ENCODE measurements at regions not wholly inside any gene's neighbourhood (a gene's known extent, or its start where the extent isn't known, plus 50 kb on each side); places are given as distances from the start of the nearest gene placed in this dataset.
A peak's percentile ranks its signal among the peaks of the same experiment; 100 is the strongest.
"Not testable (repeated sequence)": the region's sequence is repeated elsewhere in the genome, so short reads cannot be mapped to it uniquely, and the experiment has no call there.

- not testable (repeated sequence) for DNase-seq
Measured at GRCh38 chr9:78172610-78173009, 63.3 kb upstream of the CEP78 start.

DNA sequence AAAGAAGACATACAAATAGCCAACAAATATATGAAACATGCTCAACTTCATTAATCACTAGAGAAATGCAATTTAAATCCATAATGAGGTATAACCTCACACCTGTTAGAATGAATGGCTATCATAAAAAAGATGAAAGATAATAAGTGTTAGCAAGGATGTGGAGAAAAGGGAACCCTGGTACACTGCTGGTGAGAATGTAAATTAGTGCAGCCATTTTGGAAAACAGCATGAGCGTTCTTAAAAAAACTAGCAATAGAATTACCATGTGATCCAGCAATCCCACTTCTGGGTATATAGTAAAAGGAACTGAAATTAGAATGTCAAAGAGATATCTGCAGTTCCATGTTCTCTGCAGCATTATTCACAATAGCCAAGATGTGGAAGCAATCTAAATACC lies 64.2 kb upstream of the CEP78 start:
- no peak for DNase-seq

DNA sequence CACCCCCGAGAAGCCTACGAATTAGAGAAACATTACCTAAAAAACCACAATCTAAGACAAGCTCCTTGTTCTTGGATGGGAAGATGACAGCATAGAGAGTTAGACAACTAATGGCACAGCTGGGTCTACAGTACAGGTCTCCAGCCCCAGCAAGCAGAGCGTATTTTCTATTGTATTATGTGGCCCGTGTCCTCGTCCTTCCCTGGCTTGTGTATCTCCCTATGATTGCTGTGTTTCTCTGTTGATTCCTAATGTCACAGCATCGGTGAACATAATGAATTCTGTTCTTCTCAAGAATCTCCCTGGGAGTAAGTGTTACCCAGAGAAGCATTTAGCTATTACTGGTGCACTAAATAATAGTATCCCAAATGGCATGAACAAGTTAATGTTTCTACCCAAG lies 66.8 kb upstream of the CEP78 start:
- no peak for DNase-seq

DNA sequence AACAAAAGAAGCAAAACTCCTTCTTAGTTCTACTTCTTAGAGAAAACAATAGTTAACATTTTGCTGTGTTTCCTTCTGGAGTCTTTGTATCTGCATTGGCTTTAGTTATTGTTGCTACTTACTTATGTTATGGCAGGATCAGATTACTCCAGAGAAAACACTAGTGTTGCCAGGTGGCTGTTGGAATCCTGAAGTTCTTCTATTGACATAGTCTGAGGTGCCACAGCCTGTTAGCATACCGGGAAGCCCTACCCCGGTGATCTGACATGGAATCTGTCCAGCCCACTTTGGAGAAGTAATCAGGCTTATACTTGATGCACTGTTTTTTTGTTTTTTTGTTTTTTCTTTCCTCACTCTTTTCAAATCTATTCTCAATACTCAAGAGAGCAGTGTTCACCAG lies 68.5 kb upstream of the CEP78 start:
- DNase-seq: peak; percentile 33

- DNase-seq: no peak
Measured at GRCh38 chr9:78163834-78164233, 72.0 kb upstream of the CEP78 start.

DNA sequence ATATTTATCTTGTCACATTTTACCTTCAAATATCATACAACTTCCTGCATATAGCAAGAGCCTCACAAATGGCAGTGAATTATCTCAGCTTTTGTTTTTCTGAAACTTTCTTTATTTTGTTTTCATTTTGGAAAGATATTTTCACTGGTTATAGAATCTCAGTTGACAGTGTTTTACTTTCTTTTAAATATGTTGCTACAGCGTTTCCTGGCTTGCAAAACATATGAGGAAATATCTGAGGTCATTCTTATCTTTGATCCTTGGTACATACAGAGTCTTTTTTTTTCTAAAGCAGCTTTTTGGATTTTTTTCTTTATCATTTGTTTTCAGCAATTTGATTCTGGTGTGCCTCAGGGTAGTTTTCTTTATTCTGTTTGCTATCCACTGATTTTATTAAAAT lies 77.6 kb upstream of the CEP78 start:
- DNase-seq: no peak

- no peak for DNase-seq
Measured at GRCh38 chr9:78150983-78151356, 84.9 kb upstream of the CEP78 start.

GRCh38 chr9:78150312-78150982 lies 85.4 kb upstream of the CEP78 start:
- no peak for DNase-seq

GRCh38 chr9:78149702-78150291 lies 86.1 kb upstream of the CEP78 start:
- no peak for DNase-seq

DNA sequence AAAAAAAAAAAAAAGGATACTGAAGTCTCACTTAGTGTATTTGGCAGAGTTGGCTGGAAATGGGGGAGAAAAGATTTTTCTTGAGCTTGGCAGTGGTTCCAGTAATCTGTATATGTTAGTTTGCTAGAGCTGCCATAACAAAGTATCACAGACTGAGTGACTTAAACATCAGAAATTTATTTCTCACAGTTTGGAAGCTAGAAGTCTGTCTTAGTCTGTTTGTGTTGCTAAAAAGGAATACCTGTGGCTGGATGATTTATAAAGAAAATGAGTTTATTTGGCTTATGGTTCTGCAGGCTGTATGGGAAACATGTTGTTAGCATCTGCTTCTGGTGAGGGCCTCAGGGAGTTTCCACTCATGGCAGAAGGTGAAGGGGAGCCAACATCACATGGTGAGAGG lies 89.6 kb upstream of the CEP78 start:
- DNase-seq: no peak

DNA sequence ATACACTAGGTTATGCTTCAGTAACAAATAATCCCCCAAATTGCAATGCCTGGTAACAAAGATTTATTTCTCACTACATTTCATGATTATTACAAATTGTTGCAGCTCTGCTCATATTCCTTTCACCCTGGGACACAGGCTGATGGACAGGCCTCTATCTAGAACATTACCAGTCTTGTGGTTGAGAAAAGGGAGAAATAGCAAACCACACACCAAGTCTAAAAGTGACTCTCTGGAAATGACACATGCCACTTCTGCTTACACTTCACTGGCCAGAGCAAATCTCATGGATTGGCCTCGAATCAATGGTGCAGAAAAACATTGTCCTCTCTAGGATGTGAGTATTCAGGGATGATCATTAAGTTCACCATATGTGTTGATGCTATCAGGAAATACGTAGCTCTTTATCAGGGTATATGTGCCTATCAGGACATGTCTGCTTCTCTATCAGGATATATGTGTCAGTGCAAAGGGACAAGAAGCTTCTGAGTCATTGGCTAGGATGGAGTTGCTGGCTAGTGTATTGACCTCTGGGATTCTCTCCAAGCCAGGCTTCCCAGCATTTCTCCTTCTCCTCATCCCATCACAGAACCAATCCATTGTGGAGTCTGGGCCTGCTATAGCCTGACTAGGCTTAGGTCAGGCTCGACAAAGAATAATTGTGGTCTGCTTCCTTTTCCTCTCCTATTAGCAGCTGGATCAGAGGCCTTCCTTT lies 91.1 kb upstream of the CEP78 start:
- DNase-seq: no peak

- no peak for DNase-seq
Measured at GRCh38 chr9:78144008-78144381, 91.9 kb upstream of the CEP78 start.

- no peak for DNase-seq
Measured at GRCh38 chr9:78143281-78144007, 92.4 kb upstream of the CEP78 start.

DNA sequence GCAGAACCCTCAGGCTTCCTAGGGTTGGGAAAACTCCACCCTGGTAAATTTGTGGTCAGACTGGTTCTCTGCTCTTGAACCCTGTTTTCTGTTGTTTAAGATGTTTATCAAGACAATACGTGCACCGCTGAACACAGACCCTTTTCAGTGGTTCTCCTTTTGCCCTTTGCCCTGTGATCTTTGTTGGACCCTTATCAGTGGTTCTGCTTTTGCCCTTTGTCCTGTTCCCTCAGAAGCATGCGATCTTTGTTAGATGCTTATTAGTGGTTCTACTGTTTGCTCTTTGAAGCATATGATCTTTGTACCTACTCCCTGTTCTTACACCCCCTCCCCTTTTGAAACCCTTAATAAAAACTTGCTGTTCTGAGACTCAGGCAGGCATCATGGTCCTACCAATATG lies 93.6 kb upstream of the CEP78 start:
- not testable (repeated sequence) for DNase-seq

DNA sequence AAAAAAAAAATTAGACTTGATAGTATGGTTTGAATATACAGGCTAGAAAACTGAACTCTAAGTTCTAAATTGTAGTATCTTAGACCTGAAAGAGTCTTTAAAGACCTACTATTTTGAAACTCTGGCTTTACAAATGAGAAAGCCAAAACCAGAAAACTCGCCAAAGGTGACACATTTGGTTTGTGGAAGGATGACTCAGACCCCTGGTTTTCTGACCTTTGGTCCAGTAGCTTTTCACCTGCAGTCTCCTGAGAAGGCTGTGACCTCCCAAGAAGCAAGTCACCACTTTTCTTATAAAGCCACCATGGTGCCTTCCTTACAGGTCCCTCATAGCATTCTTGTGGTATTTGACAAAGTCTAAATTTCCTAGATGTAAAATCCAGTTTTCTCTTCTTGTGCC lies 102.1 kb upstream of the CEP78 start:
- DNase-seq: no peak

- DNase-seq: no peak
Measured at GRCh38 chr9:78132701-78133058, 101.1 kb upstream of the GNAQ start.

DNA sequence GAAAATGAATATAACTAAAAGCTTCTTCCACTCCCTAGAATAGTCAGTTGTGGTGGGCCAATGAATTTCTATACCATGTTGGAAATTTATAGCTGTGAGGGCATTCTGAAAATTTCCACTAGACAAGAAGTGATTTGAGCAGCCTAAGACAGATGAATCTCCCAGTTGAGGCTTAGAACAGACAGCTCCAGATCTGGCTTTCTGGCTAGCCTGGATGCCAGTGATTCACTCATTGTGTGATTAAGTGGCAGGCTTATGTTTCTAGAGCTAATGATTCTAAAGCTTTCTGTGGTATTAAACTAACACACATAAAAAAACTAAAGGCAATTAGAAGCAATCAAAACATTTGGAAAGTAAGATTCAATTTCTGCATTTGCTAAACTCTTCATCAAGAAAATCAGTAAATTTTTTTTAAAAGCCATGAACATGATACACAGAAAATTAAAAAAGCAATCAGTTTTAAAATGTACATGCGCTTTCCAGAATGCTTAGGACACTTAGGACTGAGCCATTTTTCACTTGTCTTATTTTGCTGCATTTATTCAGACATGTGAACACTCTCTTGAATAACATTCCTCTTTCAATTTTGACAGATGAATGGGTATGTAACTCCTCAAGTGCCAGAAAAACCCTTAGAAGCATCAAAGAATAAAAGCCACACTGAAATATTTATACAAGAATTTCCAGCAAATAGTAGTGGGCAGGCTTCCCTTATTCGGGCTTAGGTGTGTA lies 100.5 kb upstream of the GNAQ start:
- DNase-seq: no peak

- DNase-seq: no peak
Measured at GRCh38 chr9:78130853-78131252, 99.2 kb upstream of the GNAQ start.

GRCh38 chr9:78130004-78130403 lies 98.4 kb upstream of the GNAQ start:
- DNase-seq: no peak

DNA sequence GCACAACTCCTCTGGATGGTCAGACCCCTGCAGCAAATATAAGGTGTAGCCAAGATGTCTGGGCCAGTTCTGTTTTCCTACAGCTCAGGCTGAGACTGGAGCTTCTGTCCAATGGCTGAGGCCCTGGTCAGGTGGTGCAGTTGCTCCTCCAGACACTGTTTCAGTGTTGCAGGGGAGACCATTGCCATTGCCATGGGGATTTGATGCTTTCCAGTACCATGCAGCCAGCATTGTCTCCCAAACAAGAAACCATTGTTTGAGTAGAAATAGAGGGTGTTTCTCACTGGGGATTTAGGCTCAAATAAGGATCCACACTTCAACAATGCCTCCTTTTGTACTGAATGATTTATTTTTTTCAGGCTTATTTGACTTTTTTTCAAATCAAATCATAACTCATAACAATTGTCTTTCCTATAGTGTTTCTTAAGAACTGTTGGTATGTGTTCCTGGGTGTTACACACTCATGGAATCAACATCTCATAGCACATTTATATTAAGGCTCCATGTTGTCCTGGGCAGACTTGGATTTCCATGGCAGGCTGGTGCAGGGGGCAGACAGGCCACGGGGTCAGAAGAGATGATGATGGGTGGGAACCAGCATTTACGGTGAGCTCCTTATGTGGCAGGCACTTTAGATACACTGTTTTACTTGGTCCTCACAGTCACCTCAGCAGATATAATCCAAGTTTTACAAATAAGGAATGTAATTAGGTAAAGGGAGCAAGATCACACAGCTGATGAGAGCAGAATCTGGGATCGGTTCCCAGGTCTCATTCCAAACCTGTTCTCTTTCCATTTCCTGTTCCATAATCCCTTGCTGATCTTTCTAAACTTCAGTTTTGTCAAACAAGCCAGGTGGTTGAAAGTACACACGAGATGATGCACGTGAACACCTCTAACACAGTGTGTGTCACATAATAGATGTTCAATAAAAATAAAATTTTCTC lies 95.9 kb upstream of the GNAQ start:
- DNase-seq: no peak

DNA sequence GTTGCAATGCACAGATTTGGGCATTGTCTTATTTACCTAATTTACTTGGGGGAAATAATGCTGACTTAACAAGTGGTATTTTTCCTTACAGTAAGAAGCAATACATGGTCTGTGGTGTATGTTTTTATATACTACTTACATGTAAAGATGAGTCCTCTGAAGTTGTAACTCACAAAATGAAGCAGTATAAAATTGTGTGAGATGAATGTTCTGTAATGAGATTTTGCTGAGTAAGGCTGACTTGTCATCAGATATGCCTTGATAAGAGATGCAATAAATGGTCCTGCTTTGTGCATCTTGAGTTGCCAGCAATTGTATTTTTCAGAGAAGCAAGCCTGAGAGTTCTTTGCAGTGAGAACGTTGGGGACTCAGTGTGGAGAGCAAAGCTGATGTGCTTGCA lies 92.2 kb upstream of the GNAQ start:
- no peak for DNase-seq

- DNase-seq: no peak
Measured at GRCh38 chr9:78122631-78123030, 91.0 kb upstream of the GNAQ start.
